DMS153 treated with DMSO at 0.1 percent for 48 hours (cell line): ENCODE measurements at regions not wholly inside any gene's neighbourhood (a gene's known extent, or its start where the extent isn't known, plus 50 kb on each side); places are given as distances from the start of the nearest gene placed in this dataset.

Source experiments
- DNase-seq: peaks from one replicate; lab custom pipeline; 2025; ENCODE audit not compliant: unreplicated experiment; lab: John Stamatoyannopoulos, UW

DNA sequence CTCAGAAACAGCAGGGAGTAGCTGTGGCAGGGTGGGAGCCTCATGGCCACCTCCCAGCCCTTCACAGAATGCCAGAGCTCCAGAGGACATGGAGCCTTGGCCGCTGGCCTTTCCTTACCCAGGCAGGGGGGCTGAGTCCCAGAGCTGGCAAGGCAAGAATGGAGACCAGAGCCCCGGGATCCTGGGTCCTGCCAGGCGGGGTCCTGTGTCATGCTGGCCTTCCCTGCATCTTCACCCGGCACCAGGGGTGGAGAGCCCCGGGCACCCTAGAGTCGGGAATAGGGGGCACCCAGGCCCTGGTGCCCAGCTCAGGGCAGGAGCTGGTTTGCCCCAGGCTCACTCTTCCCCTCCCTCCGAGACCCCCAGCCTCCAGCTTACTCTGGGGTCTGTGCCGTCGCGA lies 519.9 kb downstream of the TBC1D22A start:
- DNase-seq: no peak

DNA sequence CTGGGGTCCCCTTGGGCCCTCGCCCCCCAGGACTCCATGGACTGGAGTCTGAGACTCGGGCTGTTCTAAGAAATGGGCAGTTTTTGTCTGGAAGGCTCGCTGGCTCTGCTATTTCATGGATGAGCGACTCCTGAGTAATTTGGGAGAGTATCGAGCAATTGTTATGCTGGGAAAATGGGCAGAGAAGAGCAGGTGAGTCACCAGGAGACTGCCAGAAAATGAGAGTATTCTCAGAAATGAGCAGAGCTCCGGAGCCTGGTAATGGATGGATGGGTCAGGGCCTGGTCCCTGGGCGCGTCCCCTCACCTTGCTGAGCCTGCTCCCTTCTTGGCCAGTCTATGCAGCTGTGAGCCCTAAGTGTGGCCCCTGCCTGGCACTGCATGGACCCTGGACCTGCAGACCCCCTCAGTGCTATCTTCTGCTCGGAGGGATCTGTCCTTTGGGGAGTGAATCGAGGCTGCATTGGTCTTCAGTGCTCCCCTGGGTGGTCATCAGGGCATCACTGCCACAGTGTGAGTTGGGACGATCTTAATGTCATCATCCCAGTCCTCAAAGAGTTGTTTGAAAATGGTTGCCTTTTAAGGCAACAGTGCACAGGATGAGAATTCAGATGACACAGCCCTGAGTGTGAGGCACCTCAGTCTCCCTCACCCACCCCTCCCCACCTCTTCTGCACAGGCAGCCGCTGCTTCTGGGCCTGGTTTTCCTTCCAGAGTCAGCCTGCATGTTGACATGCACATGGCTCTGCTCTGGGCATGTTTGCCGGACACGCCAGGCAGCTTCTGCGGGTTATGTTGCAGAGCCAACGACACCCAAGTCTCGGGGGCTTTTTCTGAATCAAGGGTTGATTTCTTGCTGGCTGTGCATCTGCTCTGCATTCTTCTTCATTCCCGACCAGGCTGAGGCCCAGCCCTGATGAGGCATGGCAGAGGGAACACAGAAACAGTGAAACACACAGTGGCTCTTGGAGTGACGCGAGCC lies 519.0 kb downstream of the TBC1D22A start:
- DNase-seq: no peak

DNA sequence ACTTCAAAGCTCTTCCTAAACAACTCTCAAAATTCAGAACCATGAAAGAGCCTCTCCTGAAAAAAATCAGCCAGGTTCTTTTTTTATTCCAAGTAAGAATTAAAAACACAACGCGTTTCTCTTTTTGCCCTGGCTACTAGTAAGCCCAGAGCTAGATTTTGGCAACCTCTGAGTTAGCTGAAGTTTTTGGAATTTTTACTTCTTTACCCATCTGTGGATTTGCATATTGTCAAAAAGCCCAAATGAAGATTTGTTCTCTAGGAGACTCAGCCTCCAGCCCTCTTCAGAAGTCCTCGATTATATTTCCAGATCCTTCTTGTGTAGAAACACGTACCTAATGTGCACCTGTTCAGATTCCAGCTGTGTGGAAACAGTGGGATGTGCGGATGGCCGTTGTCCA lies 517.9 kb downstream of the TBC1D22A start:
- no peak for DNase-seq

DNA sequence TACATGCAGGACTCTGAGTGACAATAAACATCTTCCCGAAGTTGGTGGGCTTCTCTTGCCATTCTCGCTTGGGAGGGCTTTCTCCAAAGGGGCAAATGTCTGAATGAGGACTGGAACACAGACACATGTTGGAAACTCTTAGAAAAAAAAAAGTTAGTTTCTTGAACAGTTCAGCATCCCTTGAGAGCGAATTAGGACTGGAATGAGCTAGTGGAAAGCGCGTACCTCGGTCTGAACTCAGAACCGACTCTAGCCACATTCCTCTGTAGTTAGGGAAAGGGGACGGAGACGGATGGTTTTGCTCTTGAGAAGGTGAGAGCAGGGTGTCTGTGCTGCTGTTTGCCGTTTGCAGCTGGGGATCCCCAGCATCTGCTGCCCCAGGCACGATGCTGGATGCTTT lies 517.3 kb downstream of the TBC1D22A start:
- DNase-seq: no peak

DNA sequence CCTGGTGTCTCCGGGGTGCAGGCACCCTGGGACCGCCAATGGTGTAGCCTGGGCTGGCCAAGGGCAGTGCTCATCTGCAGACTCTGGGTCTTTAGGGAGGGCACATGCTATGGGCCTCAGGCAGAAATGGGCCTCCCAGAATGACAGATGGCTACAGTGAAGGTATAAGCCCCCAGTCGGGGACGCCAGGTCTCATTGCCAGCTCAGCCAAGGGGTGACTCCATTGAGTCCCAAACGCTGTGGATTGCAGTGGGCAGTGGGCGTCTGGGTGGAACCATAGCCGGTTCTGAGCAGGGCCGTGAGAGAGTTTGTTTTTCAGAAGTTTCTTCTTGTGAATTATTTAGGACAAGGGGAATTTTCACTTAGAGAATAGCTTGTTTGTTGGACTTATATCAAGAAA lies 516.9 kb downstream of the TBC1D22A start:
- no peak for DNase-seq

DNA sequence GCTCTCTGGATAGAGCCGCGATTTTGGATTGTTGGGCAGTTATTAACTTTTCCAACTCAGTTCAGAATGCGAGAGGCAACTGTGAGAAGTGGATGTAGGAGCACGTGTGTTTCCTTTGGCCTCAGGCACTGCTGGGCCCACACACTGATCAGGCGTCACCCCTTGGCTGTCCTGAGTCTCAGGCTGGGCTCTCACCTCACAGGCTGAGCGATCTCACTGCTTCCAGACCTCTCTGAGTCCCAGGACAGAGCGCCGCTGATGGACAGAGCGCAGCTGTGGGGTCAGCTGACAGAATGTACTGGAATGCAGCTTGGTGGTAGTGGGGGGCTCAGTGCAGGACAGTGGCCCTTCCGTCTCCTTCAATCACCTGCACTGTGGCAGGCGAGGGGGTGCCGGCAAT lies 516.2 kb downstream of the TBC1D22A start:
- no peak for DNase-seq

DNA sequence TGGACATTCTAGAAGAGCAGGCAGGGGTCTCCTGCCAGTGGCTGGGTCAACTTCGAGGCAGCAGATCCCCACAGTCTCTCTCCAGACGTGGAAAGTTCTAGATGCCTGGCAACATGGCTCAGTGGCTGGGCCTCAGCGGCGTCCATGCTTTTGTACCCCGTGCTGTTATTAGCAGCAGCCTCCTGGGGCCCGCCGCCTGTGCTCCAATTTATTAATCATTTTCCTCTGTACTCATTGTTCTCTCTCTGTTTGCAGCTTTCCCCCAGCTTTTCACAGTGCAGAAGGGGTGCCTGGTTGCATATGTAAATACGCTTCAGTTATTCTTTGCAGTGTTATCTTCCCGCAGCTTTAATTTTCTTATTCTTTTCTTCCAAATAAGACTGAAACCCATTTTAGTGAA lies 515.1 kb downstream of the TBC1D22A start:
- no peak for DNase-seq

DNA sequence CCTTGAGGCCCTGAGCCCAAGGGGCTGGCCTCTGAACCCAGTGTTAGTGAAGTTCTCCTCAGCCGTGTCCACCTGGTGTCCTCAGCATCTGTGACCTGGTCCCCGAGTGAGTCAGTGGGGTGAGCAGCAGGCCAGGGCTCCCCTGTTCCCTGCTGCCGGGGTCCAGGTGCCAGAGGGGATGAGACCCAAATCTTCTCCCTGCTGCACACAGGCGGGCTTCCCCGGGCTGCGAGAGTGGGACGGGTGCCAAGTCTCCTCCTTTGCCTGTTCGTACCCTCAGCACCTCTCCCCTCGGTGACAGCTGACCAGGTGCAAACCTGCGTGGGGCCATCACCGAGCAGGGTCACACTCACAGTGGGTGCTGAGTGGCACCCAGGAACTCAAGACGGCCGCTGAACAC lies 514.5 kb downstream of the TBC1D22A start:
- DNase-seq: no peak

DNA sequence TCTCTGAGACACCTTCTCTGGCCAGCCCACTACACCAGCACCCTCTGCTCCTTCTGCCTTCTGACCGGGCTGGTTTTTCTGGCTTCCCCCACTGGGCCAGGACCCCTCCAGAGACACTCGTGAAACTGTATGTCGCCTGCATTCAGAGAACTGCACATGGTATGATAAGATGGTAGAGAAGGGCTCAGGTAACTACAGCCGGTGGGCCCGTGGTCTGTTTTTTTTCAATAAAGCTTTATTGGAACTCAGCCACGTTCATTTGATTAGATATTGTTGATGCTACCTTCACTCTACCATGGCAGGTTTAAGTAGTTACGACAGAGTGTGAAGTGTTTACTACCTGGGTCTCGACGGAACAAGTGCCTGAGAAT lies 514.0 kb downstream of the TBC1D22A start:
- no peak for DNase-seq

DNA sequence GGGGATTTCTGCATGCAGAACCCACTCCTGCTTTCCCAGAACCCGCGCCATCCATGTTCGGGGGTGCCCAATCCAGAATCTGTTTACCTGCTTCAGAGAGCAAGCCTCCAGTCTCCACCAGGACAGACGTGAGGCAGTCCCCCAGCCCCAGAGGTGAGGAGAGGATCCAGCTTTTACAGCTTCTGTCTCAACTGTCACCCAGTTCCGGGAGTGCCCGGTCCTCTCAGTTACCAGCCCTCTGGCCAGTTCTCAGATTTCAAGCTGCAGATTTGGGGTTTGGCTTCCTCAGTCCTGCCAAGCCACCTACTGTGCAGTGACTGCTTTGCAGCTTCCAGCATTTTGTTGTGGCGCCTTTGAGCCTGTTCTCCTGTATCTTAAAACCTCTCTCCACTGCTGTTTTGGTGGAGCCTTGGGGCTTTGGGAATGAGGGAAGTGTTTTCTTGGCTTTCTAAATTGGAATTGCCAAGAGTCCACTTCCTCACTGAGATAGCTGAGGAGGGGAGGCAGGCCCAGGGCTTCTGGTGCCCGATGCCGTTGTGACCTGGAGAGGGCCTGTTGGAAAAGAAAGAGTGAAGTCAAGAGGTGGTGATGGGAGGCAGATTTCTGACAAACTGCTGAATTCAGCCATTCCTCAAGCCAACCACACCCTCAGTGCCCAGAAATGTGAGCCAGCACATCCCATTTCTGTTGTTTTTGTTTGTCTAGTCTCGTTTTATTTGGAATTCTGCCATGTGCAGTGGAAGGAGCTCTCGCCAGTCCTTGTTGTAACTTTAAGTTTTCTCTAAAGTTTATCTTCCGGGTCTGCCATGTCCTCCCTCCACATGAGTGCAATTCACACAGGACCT lies 513.4 kb downstream of the TBC1D22A start:
- DNase-seq: no peak

DNA sequence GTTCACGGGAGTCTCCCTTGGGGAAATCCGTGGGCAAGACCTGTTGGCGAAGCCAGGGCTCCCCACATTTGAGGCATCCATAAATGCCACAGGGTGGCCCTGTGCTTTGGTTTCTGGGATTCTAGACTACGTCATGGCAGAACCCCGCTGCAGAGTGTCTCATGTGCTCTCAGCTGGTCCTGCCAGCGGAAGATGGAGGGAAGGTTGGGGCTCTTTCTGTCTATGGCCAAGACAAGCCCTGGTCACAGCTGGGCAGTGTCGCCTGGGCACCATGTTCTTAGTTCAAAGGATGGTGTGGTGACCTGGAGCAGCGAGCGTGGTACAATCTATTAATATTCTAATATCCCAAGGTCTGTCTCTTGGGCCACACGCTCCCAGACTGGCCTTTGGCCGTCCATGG lies 511.7 kb downstream of the TBC1D22A start:
- DNase-seq: no peak

DNA sequence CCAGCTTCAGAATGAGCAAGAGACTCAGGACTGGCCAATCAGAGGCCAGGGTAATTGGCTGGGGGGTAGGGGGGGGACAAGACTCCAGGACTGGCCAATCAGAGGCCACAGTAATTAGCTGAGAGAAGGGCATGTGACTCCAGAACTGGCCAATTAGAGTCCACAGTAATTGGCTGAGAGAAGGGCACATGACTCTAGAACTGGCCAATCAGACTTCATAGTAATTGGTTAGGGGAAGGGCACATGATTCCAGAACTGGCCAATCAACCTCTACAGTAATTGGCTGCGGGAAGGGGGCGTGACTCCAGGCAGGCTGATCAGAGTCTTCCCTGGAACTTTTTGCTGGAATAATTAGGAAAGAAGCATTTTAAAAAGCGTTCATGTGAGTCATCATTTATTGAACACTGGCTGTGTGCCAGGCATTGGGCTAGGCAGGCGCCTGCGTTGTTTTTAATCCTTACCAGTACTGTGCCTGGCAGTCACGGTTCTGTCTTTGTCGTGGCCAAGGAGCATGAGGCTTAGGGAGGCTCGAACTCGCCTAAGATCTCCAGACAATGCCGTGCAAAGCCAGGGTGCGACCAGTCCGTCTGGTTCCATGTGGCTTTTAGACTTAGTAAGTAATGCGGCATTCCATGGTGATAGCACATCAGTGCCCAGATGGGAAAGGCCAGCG lies 508.1 kb downstream of the TBC1D22A start:
- DNase-seq: no peak

DNA sequence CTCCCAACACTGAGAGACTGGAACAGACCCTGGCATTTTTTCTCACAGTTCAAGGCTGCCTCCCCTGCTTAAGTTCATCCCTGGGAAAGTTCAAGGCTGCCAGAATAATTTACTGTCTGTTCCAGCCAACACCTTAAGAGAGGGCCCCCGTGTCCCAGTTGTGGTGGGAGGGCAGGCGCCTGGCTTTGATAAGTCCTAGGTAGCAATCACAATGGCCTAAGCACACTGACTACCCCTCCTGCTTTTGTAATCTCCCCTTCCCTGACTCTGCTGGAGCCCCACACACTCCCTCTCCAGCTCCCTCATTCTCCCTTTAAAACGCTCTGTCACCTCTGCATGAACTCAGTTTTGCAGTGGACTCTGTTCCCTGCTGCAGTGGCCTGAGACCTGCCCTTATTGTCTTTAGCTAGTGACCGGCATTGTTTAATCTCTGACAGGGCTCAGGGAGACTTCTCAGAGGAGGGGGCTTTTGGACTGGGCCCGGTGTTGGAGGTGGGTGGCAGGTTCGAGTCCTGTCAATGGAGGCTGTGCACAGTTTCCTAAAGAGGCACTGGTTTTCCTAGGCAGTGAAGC lies 507.2 kb downstream of the TBC1D22A start:
- no peak for DNase-seq

DNA sequence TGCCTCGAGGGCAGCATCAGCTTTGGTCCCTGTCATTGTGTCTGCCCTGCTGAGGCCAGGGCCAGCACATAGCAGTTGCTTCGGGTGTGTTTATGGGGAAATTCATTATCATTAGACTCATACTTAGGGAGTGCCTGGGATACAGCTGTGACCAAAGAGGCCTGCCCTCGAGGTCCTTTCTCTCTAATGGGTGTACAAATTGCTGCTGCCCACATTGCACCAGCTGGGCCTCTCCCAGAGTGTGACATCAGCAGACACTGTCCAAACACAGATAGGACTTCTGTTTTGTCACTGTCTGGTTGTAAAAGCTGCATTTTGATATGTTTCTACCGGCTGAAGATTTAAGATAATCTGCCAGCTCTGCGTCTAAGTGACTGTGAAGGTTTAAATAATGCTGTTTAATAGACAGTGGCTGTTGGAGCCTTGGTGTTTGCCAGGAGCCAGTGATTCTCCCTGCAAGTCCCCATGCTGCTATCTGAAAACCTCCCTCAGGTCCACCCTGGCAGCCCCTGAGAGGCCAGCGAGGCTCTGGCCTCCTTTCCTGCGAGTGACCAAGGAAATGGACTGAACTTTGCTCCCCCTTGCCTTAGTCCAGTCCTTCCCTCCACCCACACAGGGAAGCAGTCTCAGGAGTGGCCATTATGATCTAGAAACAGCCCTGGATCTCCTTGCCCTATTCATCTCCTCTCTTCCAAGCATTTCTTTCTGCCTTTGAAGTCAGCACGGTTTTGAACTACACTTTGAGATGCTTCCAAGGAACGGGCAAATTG lies 505.2 kb downstream of the TBC1D22A start:
- DNase-seq: no peak

DNA sequence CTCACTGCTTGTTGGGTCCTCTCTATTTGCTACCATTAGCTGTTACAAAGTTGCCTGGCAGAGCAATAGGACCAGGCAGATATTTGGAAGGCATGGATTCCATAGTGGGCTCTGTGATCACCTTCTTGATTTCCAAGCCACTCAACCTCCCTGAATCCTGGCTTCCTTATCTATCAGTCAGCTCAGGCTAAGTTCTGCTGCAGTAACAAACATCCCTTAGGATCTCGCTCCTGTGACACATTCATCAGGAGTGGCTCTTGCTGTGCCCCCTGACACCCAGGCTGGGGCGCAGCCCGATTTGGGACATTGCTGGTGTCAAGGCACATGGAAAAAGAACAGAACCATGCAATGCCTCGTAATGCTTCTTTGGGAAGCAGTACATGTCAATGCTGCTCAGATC lies 503.9 kb downstream of the TBC1D22A start:
- DNase-seq: no peak

DNA sequence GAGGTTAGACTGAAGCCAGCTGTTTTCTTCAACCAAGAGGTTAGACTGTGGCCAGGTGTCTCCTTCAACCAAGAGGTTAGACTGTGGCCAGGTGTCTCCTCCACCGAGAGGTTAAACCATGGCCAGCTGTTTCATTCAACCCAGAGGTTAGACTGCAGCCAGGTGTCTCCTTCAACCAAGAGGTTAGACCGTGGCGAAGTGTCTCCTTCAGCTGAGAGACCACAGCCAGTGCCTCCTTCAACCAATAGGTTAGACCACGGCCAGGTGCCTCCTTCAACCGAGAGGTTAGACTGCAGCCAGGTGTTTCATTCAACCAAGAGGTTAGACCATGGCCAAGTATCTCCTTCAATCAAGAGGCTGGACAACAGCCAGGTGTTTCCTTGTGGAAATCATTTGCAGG lies 498.1 kb downstream of the TBC1D22A start:
- DNase-seq: no peak

DNA sequence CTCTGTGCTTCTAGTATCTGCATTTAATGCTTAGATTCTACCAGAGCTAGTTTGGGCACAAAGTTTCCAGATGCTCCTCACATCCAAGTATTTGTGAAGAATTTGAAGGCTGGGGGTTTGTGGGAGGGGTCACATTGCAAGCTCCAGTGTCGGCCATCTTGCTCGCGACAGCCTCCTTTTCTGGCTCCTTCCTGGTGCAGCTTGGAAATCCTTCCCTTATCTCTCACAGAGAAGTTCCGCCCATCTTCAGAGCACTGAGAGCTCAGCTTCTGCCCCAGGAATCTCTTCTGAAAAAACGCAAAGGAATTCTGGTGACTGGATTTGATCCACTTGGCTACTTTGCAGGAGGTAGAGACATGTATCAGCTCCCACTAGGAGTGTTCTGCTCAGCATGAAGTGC lies 497.5 kb downstream of the TBC1D22A start:
- DNase-seq: no peak

DNA sequence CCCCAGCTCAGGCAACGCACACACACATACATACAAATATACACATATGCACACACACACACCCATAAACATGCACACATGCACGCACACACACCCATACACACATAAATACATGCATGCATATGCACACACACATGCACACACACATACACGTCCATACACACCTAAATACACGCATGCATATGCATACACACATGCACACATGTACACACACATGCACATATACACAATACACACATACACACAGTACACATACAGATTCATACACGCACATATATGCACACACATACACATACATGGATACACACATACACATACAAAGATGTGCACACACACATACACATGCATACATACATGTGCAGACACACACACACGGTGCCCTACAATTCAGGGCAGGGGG lies 496.6 kb downstream of the TBC1D22A start:
- no peak for DNase-seq

DNA sequence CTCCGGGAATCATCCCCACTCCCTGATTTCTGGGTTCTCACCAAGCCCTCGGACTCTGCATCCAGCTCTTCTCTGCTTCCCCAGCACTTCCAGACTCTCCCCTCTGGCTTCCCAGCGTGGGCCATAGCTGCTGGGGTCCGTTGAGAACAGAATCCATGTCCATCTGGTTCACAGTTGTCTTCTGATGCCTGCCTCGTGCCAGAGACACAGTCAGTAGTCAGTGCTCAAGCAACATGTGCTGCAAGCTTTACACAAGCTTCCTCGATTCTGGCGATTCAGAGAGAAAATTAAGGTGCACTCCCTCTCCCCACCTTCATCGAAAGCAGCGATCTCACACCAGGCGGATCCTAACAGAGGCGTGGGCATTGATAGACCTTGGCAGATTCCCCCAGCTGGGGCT lies 495.5 kb downstream of the TBC1D22A start:
- no peak for DNase-seq

DNA sequence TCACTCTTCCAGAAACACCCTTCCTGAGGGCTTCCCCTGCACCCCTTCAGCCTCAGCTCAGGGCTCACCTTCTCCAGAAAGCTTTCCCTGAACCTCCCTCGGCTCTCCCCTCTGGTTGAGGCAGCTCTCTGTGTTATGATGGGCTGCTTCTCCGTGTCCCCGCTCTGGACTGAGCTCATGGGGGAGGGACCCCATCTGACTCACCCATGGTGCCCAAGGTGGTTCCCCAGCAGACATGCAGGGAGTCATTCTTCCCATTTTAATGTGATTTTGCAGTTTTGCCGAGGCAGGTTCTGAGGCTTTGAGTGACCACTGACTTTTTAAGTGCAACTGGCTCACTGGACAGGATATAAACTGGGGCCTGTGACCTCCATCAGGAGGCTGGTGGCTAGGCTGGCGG lies 495.1 kb downstream of the TBC1D22A start:
- no peak for DNase-seq

DNA sequence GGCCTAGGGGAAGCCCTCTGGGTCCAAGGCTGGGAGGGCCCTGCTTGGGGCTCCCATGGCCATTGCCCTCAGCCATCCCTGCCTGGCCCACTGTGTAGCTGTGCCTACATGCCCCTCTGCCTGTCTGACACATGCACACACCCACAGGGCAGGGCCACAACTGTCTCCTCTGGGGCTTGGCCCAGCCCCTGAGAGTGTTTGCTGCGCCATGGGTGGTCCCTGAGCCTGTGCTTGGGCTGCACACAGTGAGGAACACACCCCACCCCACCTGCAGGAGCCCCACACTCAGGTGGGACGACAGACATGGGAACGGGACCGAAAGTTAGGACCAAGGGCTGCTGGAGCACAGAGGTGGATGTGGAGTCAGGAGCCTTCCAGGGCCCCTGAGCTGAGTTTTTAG lies 489.5 kb downstream of the TBC1D22A start:
- no peak for DNase-seq
